ENCODE measurements at regions not wholly inside any gene's neighbourhood (a gene's known extent, or its start where the extent isn't known, plus 50 kb on each side); places are given as distances from the start of the nearest gene placed in this dataset.

DNA sequence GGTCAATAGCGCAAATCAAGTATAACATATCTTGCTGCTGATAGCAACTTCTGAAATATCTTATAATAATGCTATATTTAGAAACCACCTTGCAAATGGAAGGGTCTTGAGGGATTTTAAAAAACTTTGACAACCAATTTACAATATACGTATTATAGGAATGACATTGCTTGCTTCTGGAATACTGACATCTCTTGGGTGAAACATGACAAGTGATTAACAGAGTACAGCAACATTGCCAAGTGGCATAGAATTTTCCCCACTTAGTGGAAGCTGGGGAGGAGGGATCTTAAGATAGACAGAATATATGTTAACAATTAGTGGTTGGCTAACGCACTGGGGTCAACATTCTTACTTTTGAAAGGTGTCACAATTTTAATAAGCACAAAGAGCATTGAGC, 133.6 kb upstream of the TMEFF2 start:
- Histone ChIP-seq H3K4me1 (ENCODE audit: insufficient read depth, low read length, poor library complexity, severe bottlenecking) (peaks cover 5% of the 10 kb centered on the region), H3K27ac (ENCODE audit: low read depth, low read length, poor library complexity, severe bottlenecking) (no peak overlapping the region), H3K9me3 (ENCODE audit: low read length) (no peaks in the 10 kb centered on the region), H3K4me2 (ENCODE audit: low read length) (no peak overlapping the region), H3K79me2 (ENCODE audit: insufficient read depth, low read depth, low read length) (no peaks in the 10 kb centered on the region), H3K36me3 (ENCODE audit: insufficient read depth, low read length) (no peaks in the 10 kb centered on the region), H2AFZ (ENCODE audit: low read length) (no peak overlapping the region), H3K4me3 (ENCODE audit: low read depth, low read length, poor library complexity, severe bottlenecking) (no peak overlapping the region), H3K9me2 (ENCODE audit: insufficient read depth, low read length) (no peaks in the 10 kb centered on the region), H4K20me1 (ENCODE audit: insufficient read depth, low read length) (no peaks in the 10 kb centered on the region)
- CTCF ChIA-PET (ENCODE audit: unreplicated experiment): no interaction called here
- POLR2A ChIA-PET: no interaction called here
- DNase-seq (ENCODE audit: low spot score): no peak
- TF ChIP-seq, protein P1, sequence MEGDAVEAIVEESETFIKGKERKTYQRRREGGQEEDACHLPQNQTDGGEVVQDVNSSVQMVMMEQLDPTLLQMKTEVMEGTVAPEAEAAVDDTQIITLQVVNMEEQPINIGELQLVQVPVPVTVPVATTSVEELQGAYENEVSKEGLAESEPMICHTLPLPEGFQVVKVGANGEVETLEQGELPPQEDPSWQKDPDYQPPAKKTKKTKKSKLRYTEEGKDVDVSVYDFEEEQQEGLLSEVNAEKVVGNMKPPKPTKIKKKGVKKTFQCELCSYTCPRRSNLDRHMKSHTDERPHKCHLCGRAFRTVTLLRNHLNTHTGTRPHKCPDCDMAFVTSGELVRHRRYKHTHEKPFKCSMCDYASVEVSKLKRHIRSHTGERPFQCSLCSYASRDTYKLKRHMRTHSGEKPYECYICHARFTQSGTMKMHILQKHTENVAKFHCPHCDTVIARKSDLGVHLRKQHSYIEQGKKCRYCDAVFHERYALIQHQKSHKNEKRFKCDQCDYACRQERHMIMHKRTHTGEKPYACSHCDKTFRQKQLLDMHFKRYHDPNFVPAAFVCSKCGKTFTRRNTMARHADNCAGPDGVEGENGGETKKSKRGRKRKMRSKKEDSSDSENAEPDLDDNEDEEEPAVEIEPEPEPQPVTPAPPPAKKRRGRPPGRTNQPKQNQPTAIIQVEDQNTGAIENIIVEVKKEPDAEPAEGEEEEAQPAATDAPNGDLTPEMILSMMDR (conservative IDR thresholded peaks at IDR 0.05; ENCODE audit: low read length): no peak
- TF ChIP-seq EZH2phosphoT487 (IDR thresholded peaks at IDR 0.05; ENCODE audit: borderline replicate concordance, low read depth, low read length): no peak
- BruUV-seq (replicated peaks): no TSS peak
- intact Hi-C loops (cut with micrococcal nuclease; ENCODE audit: unreplicated experiment): no loop called here

DNA sequence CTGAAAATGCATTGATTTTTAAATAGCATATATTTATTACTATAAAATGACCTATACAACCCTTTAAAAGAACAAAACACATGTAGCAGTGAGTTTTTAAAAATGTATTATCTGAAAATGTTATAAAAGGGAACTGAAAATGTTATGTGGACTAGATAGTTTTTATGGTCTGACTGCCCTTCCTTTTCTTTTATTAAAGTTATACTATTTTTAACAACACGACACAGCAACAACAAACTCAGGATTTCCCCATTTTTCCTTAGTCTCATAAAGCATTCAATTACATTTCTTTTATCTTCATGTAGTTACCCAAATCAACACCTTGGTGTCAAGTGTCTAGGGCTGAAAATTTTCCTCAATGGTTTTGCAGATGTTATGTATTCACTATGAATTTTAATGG, 132.8 kb upstream of the TMEFF2 start:
- H4K20me1 ChIP-seq (ENCODE audit: insufficient read depth, low read length): no peaks in the 10 kb centered on the region
- no peaks in the 10 kb centered on the region for H3K9me2 ChIP-seq (ENCODE audit: insufficient read depth, low read length)
- peaks cover 5% of the 10 kb centered on the region for H3K4me1 ChIP-seq (ENCODE audit: insufficient read depth, low read length, poor library complexity, severe bottlenecking)
- intact Hi-C loops (cut with micrococcal nuclease; ENCODE audit: unreplicated experiment): no loop called here
- H3K4me3 ChIP-seq (ENCODE audit: low read depth, low read length, poor library complexity, severe bottlenecking): no peak overlapping the region
- POLR2A ChIA-PET: no interaction called here
- H3K79me2 ChIP-seq (ENCODE audit: insufficient read depth, low read depth, low read length): no peaks in the 10 kb centered on the region
- TF ChIP-seq, protein P1 (conservative IDR thresholded peaks at IDR 0.05; ENCODE audit: low read length): no peak
- no peak for TF ChIP-seq EZH2phosphoT487 (IDR thresholded peaks at IDR 0.05; ENCODE audit: borderline replicate concordance, low read depth, low read length)
- CTCF ChIA-PET (ENCODE audit: unreplicated experiment): no interaction called here
- H3K9me3 ChIP-seq (ENCODE audit: low read length): no peaks in the 10 kb centered on the region
- H2AFZ ChIP-seq (ENCODE audit: low read length): no peak overlapping the region
- no peak for DNase-seq (ENCODE audit: low spot score)
- H3K27ac ChIP-seq (ENCODE audit: low read depth, low read length, poor library complexity, severe bottlenecking): no peak overlapping the region
- H3K4me2 ChIP-seq (ENCODE audit: low read length): no peak overlapping the region; the same call in 1 of the 2 replicates
- H3K36me3 ChIP-seq (ENCODE audit: insufficient read depth, low read length): no peaks in the 10 kb centered on the region
- no TSS peak for BruUV-seq (replicated peaks)

DNA sequence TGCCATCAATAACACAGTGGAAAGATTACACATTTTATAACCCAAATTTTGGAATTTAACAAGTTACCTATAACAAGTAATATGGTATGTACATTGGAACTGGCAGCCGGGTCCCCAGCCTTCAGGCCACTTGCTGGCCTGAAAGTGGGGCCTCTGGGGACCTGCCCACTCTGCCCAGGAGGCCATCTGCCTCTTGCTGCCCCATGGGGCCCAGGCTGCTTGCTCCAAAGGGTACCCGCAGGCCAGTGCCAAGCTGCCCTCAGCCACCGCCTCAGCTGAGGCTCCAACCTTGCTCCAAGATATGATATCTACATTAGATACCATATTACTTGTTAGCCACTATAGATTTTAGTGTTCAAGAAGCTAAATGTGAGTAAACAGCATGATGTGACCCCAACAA, 120.8 kb upstream of the TMEFF2 start:
- Histone ChIP-seq H3K4me2 (ENCODE audit: low read length) (no peak overlapping the region), H3K27ac (ENCODE audit: low read depth, low read length, poor library complexity, severe bottlenecking) (no peak overlapping the region), H4K20me1 (ENCODE audit: insufficient read depth, low read length) (no peaks in the 10 kb centered on the region), H3K9me2 (ENCODE audit: insufficient read depth, low read length) (no peaks in the 10 kb centered on the region), H3K4me1 (ENCODE audit: insufficient read depth, low read length, poor library complexity, severe bottlenecking) (no peaks in the 10 kb centered on the region), H3K36me3 (ENCODE audit: insufficient read depth, low read length) (no peaks in the 10 kb centered on the region), H3K79me2 (ENCODE audit: insufficient read depth, low read depth, low read length) (no peaks in the 10 kb centered on the region), H3K4me3 (ENCODE audit: low read depth, low read length, poor library complexity, severe bottlenecking) (no peak overlapping the region), H3K9me3 (ENCODE audit: low read length) (no peaks in the 10 kb centered on the region), H2AFZ (ENCODE audit: low read length) (no peak overlapping the region)
- TF ChIP-seq, protein P1 (conservative IDR thresholded peaks at IDR 0.05; ENCODE audit: low read length): no peak
- no peak for TF ChIP-seq EZH2phosphoT487 (IDR thresholded peaks at IDR 0.05; ENCODE audit: borderline replicate concordance, low read depth, low read length)
- intact Hi-C loops (cut with micrococcal nuclease; ENCODE audit: unreplicated experiment): no loop called here
- DNase-seq (ENCODE audit: low spot score): no peak
- BruUV-seq (replicated peaks): no TSS peak
- POLR2A ChIA-PET: no interaction called here
- CTCF ChIA-PET (ENCODE audit: unreplicated experiment): no interaction called here
